CD8-positive, alpha-beta memory T cell (primary cell): ENCODE measurements at regions not wholly inside any gene's neighbourhood (a gene's known extent, or its start where the extent isn't known, plus 50 kb on each side); places are given as distances from the start of the nearest gene placed in this dataset.
"Not testable (repeated sequence)": the region's sequence is repeated elsewhere in the genome, so short reads cannot be mapped to it uniquely, and the experiment has no call there.

Source experiments
- CTCF ChIA-PET: fragments of 350-600 bp; sonication (Branson Sonifier 250); formaldehyde crosslinking; loops from one replicate; lab custom pipeline; 2021; ENCODE audit warnings: antibody characterized with exemption; lab: Charles Lee
- POLR2A ChIA-PET: fragments of 350-600 bp; sonication (Branson Sonifier 250); formaldehyde crosslinking; loops from one replicate; lab custom pipeline; 2021; ENCODE audit warnings: antibody characterized with exemption; lab: Charles Lee
- DNase-seq, 5 donors: peaks; one replicate each; pipeline versions ENCODE4 v3.0.0 to v3.0.0-alpha.2; 2020 to 2022; ENCODE audit warnings: mixed read lengths in 1 of 5
- H3K27ac ChIP-seq: one replicate; pipeline ENCODE4 v1.7.0; 2013; ENCODE audit warnings: low read depth, mild to moderate bottlenecking, low read length, moderate library complexity
- H3K27me3 ChIP-seq: 2 replicates; pipeline ENCODE4 v1.7.0; 2013; ENCODE audit warnings: low read length, mild to moderate bottlenecking; ENCODE audit not compliant: insufficient read depth, poor library complexity, severe bottlenecking
- H3K36me3 ChIP-seq: 2 replicates; pipeline ENCODE4 v1.7.0; 2013; ENCODE audit warnings: mild to moderate bottlenecking, low read length, moderate library complexity; ENCODE audit not compliant: insufficient read depth
- H3K4me1 ChIP-seq: 2 replicates; pipeline ENCODE4 v1.7.0; 2013; ENCODE audit warnings: mild to moderate bottlenecking, low read length, moderate library complexity; ENCODE audit not compliant: insufficient read depth
- H3K4me3 ChIP-seq: 2 replicates; pipeline ENCODE4 v1.7.0; 2013; ENCODE audit warnings: mild to moderate bottlenecking, low read length
- H3K9me3 ChIP-seq: 2 replicates; pipeline ENCODE4 v1.7.0; 2013; ENCODE audit warnings: mild to moderate bottlenecking, low read length
- H3K27ac Mint-ChIP-seq, 8 donors: one replicate each; pipeline ENCODE4 v1.8.0; 2020 to 2021; ENCODE audit warnings: mixed read lengths in 8 of 8, mild to moderate bottlenecking in 6 of 8, inconsistent platforms in 3 of 8, moderate library complexity in 3 of 8
- H3K27me3 Mint-ChIP-seq, 2 donors: one replicate each; pipeline ENCODE4 v1.8.0; 2020 to 2021; ENCODE audit warnings: mixed read lengths in 2 of 2, mild to moderate bottlenecking in 1 of 2, moderate library complexity in 1 of 2
- H3K36me3 Mint-ChIP-seq, 3 donors: one replicate each; pipeline ENCODE4 v1.8.0; 2020 to 2021; ENCODE audit warnings: mixed read lengths in 3 of 3, inconsistent platforms in 1 of 3, mild to moderate bottlenecking in 1 of 3
- H3K4me1 Mint-ChIP-seq, 3 donors: one replicate each; pipeline ENCODE4 v1.8.0; 2020 to 2021; ENCODE audit warnings: mixed read lengths in 3 of 3, inconsistent platforms in 1 of 3, mild to moderate bottlenecking in 1 of 3
- H3K4me3 Mint-ChIP-seq, 7 donors: one replicate each; pipeline ENCODE4 v1.8.0; 2020 to 2021; ENCODE audit warnings: mixed read lengths in 7 of 7, mild to moderate bottlenecking in 6 of 7, moderate library complexity in 4 of 7, inconsistent platforms in 2 of 7
- H3K9me3 Mint-ChIP-seq, 5 donors: one replicate each; pipeline ENCODE4 v1.8.0; 2020 to 2022; ENCODE audit warnings: mixed read lengths in 5 of 5, mild to moderate bottlenecking in 3 of 5, moderate library complexity in 2 of 5, inconsistent platforms in 1 of 5

- no peak overlapping the region for H3K27ac ChIP-seq
- no peaks in the 10 kb centered on the region for H3K36me3 Mint-ChIP-seq
- no peak for DNase-seq
- no peak overlapping the region for H3K4me3 ChIP-seq
- POLR2A ChIA-PET = no interaction called here
- H3K9me3 Mint-ChIP-seq = peaks cover 0 to 3% (median 0%) of the 10 kb centered on the region in 5 donors
- no peak overlapping the region for H3K4me3 Mint-ChIP-seq
- H3K27ac Mint-ChIP-seq = no peak overlapping the region
- no peaks in the 10 kb centered on the region for H3K4me1 ChIP-seq
- no peaks in the 10 kb centered on the region for H3K4me1 Mint-ChIP-seq
- no peaks in the 10 kb centered on the region for H3K9me3 ChIP-seq
- peaks cover 0 to 6% of the 10 kb centered on the region in 2 donors for H3K27me3 Mint-ChIP-seq
- no peaks in the 10 kb centered on the region for H3K27me3 ChIP-seq
- H3K36me3 ChIP-seq = no peaks in the 10 kb centered on the region
- CTCF ChIA-PET = no interaction called here
Observed at GRCh38 chrX:125439194-125439849, 119.7 kb downstream of the TEX13C start.

- POLR2A ChIA-PET = no interaction called here
- CTCF ChIA-PET = no interaction called here
- no peaks in the 10 kb centered on the region for H3K9me3 ChIP-seq
- Mint-ChIP-seq H3K4me1 (no peaks in the 10 kb centered on the region), H3K27me3 (peaks cover 0 to 10% of the 10 kb centered on the region in 2 donors), H3K4me3 (no peak overlapping the region), H3K36me3 (no peaks in the 10 kb centered on the region), H3K9me3 (peaks cover 2 to 8% (median 6%) of the 10 kb centered on the region in 5 donors), H3K27ac (no peak overlapping the region)
- no peak overlapping the region for H3K4me3 ChIP-seq
- no peaks in the 10 kb centered on the region for H3K4me1 ChIP-seq
- no peak for DNase-seq
- H3K36me3 ChIP-seq = no peaks in the 10 kb centered on the region
- no peaks in the 10 kb centered on the region for H3K27me3 ChIP-seq
- no peak overlapping the region for H3K27ac ChIP-seq
Observed at GRCh38 chrX:125444659-125445058, 125.0 kb downstream of the TEX13C start.

GRCh38 chrX:125475482-125475881, 155.8 kb downstream of the TEX13C start:
- no peak overlapping the region for H3K27ac ChIP-seq
- POLR2A ChIA-PET = no interaction called here

GRCh38 chrX:125492439-125492838, 172.8 kb downstream of the TEX13C start:
- no peaks in the 10 kb centered on the region for H3K9me3 ChIP-seq
- no peaks in the 10 kb centered on the region for H3K36me3 ChIP-seq
- no peaks in the 10 kb centered on the region for H3K27me3 Mint-ChIP-seq
- H3K4me1 Mint-ChIP-seq = no peaks in the 10 kb centered on the region
- no peak for DNase-seq
- CTCF ChIA-PET = no interaction called here
- no peak overlapping the region for H3K4me3 ChIP-seq
- H3K27me3 ChIP-seq = no peaks in the 10 kb centered on the region
- H3K9me3 Mint-ChIP-seq = no peaks in the 10 kb centered on the region
- no peaks in the 10 kb centered on the region for H3K4me1 ChIP-seq
- POLR2A ChIA-PET = no interaction called here
- no peak overlapping the region for H3K27ac ChIP-seq
- H3K4me3 Mint-ChIP-seq = no peak overlapping the region
- H3K27ac Mint-ChIP-seq = no peak overlapping the region
- no peaks in the 10 kb centered on the region for H3K36me3 Mint-ChIP-seq

More at GRCh38 chrX:125475482-125475881, 155.8 kb downstream of the TEX13C start:
- no peaks in the 10 kb centered on the region for H3K27me3 Mint-ChIP-seq
- H3K27ac Mint-ChIP-seq = no peak overlapping the region
- no peaks in the 10 kb centered on the region for H3K9me3 Mint-ChIP-seq
- DNase-seq = no peak
- H3K4me1 Mint-ChIP-seq = no peaks in the 10 kb centered on the region
- Histone ChIP-seq H3K4me3 (no peak overlapping the region), H3K9me3 (no peaks in the 10 kb centered on the region), H3K27me3 (no peaks in the 10 kb centered on the region), H3K4me1 (no peaks in the 10 kb centered on the region), H3K36me3 (no peaks in the 10 kb centered on the region)
- H3K36me3 Mint-ChIP-seq = no peaks in the 10 kb centered on the region
- no peak overlapping the region for H3K4me3 Mint-ChIP-seq
- CTCF ChIA-PET = no interaction called here

- H3K27ac Mint-ChIP-seq, H3K4me3 Mint-ChIP-seq, CTCF ChIA-PET, H3K27me3 ChIP-seq, POLR2A ChIA-PET, H3K4me1 ChIP-seq, H3K27me3 Mint-ChIP-seq, H3K9me3 ChIP-seq, H3K4me1 Mint-ChIP-seq, H3K36me3 ChIP-seq, H3K36me3 Mint-ChIP-seq, DNase-seq, H3K27ac ChIP-seq, H3K9me3 Mint-ChIP-seq, H3K4me3 ChIP-seq: not testable (repeated sequence)
Observed at GRCh38 chrX:125493004-125493403, 173.3 kb downstream of the TEX13C start.

- peaks cover 0 to 1% (median 0%) of the 10 kb centered on the region in 5 donors for H3K9me3 Mint-ChIP-seq
- no peaks in the 10 kb centered on the region for H3K4me1 ChIP-seq
- H3K27me3 Mint-ChIP-seq = no peaks in the 10 kb centered on the region
- POLR2A ChIA-PET = no interaction called here
- DNase-seq = no peak
- no peak overlapping the region for H3K27ac Mint-ChIP-seq
- CTCF ChIA-PET = no interaction called here
- H3K27me3 ChIP-seq = no peaks in the 10 kb centered on the region
- H3K9me3 ChIP-seq = no peaks in the 10 kb centered on the region
- H3K36me3 Mint-ChIP-seq = no peaks in the 10 kb centered on the region
- H3K27ac ChIP-seq = no peak overlapping the region
- no peaks in the 10 kb centered on the region for H3K36me3 ChIP-seq
- H3K4me1 Mint-ChIP-seq = no peaks in the 10 kb centered on the region
- H3K4me3 ChIP-seq = no peak overlapping the region
- H3K4me3 Mint-ChIP-seq = no peak overlapping the region
Observed at GRCh38 chrX:125497667-125498066, 178.0 kb downstream of the TEX13C start.

GRCh38 chrX:125503769-125504168, 184.1 kb downstream of the TEX13C start:
- Histone ChIP-seq H3K27ac (no peak overlapping the region), H3K36me3 (no peaks in the 10 kb centered on the region), H3K4me1 (no peaks in the 10 kb centered on the region), H3K9me3 (no peaks in the 10 kb centered on the region), H3K27me3 (no peaks in the 10 kb centered on the region), H3K4me3 (no peak overlapping the region)
- DNase-seq = no peak
- Mint-ChIP-seq H3K9me3 (peaks cover 0 to 10% (median 0%) of the 10 kb centered on the region in 5 donors), H3K4me3 (no peak overlapping the region), H3K36me3 (no peaks in the 10 kb centered on the region), H3K27ac (no peak overlapping the region), H3K27me3 (no peaks in the 10 kb centered on the region), H3K4me1 (no peaks in the 10 kb centered on the region)
- CTCF ChIA-PET = no interaction called here
- POLR2A ChIA-PET = no interaction called here

- H3K4me3 ChIP-seq = no peak overlapping the region
- H3K27me3 Mint-ChIP-seq = no peaks in the 10 kb centered on the region
- no peaks in the 10 kb centered on the region for H3K9me3 ChIP-seq
- no peak overlapping the region for H3K27ac Mint-ChIP-seq
- no peak overlapping the region for H3K4me3 Mint-ChIP-seq
- H3K4me1 ChIP-seq = no peaks in the 10 kb centered on the region
- H3K27ac ChIP-seq = no peak overlapping the region
- DNase-seq = no peak
- H3K36me3 ChIP-seq = no peaks in the 10 kb centered on the region
- H3K9me3 Mint-ChIP-seq = peaks cover 0 to 10% (median 0%) of the 10 kb centered on the region in 5 donors
- CTCF ChIA-PET = no interaction called here
- H3K36me3 Mint-ChIP-seq = no peaks in the 10 kb centered on the region
- no peaks in the 10 kb centered on the region for H3K27me3 ChIP-seq
- POLR2A ChIA-PET = no interaction called here
- H3K4me1 Mint-ChIP-seq = no peaks in the 10 kb centered on the region
Observed at GRCh38 chrX:125505207-125505606, 185.5 kb downstream of the TEX13C start.
